ENCODE measurements at regions not wholly inside any gene's neighbourhood (a gene's known extent, or its start where the extent isn't known, plus 50 kb on each side); places are given as distances from the start of the nearest gene placed in this dataset.
A peak's percentile ranks its signal among the peaks of the same experiment; 100 is the strongest.

GRCh38 chr6:22153384-22154158 lies 143.3 kb downstream of the PRL start:
- Histone ChIP-seq H3K79me1 (ENCODE audit: insufficient read depth, low read depth, low read length, poor library complexity, severe bottlenecking) (no peaks in the 10 kb centered on the region), H3K27me3 (ENCODE audit: insufficient read depth, low read length) (no peaks in the 10 kb centered on the region), H3K9ac (ENCODE audit: extremely low read depth, insufficient read length, low read length) (no peak overlapping the region), H3K4me1 (ENCODE audit: insufficient read depth, low read length) (peaks cover 4% of the 10 kb centered on the region), H2BK5ac (ENCODE audit: insufficient read length, low read length) (no peak overlapping the region), H4K8ac (replicated peaks; ENCODE audit: insufficient read length, low read depth, low read length) (no peak overlapping the region), H3K18ac (ENCODE audit: insufficient read length, low read depth, low read length) (no peak overlapping the region), H3K79me2 (ENCODE audit: insufficient read depth, low read length) (no peaks in the 10 kb centered on the region), H3K23me2 (ENCODE audit: insufficient read length, low read depth, low read length, poor library complexity, severe bottlenecking) (no peaks in the 10 kb centered on the region), H3K23ac (ENCODE audit: insufficient read length, low read depth, low read length) (no peak overlapping the region), H4K20me1 (ENCODE audit: control insufficient read depth, insufficient read depth, insufficient read length) (no peaks in the 10 kb centered on the region), H2BK12ac (ENCODE audit: insufficient read length, low read depth, low read length) (no peak overlapping the region), H4K91ac (ENCODE audit: insufficient read length, low read depth, low read length) (no peak overlapping the region), H2BK20ac (ENCODE audit: low read depth, low read length, poor library complexity, severe bottlenecking) (no peak overlapping the region), H3K4me2 (ENCODE audit: insufficient read depth, insufficient read length, low read length) (no peak overlapping the region), H2BK15ac (ENCODE audit: low read depth, low read length) (no peak overlapping the region), H3K56ac (ENCODE audit: insufficient read length, low read depth, low read length) (no peak overlapping the region), H3K27ac (ENCODE audit: insufficient read length, low read depth, low read length) (no peak overlapping the region), H4K5ac (ENCODE audit: insufficient read length, low read depth, low read length) (no peak overlapping the region), H2AFZ (ENCODE audit: low read length) (no peak overlapping the region), H2AK5ac (ENCODE audit: insufficient read length, low read length) (no peak overlapping the region), H3K14ac (ENCODE audit: insufficient read depth, low read length) (no peak overlapping the region), H2BK120ac (ENCODE audit: low read depth, low read length, poor library complexity, severe bottlenecking) (no peak overlapping the region), H3K4ac (ENCODE audit: low read depth, low read length) (no peak overlapping the region), H3T11ph (ENCODE audit: low read length) (no peak overlapping the region), H3K9me3 (ENCODE audit: control insufficient read depth, low read depth, low read length) (no peaks in the 10 kb centered on the region)
- H3K27ac Mint-ChIP-seq: peak overlapping the region in 1 of 3 experiments; percentile 4; a peak in 1 of 7 replicates
- no peak for DNase-seq
- H3K36me3 Mint-ChIP-seq (ENCODE audit: insufficient read depth in 1 of 3, low read depth in 3 of 3): peaks cover 0 to 5% (median 4%) of the 10 kb centered on the region in 3 experiments; a peak in 3 of 7 replicates
- TF ChIP-seq, protein P1, sequence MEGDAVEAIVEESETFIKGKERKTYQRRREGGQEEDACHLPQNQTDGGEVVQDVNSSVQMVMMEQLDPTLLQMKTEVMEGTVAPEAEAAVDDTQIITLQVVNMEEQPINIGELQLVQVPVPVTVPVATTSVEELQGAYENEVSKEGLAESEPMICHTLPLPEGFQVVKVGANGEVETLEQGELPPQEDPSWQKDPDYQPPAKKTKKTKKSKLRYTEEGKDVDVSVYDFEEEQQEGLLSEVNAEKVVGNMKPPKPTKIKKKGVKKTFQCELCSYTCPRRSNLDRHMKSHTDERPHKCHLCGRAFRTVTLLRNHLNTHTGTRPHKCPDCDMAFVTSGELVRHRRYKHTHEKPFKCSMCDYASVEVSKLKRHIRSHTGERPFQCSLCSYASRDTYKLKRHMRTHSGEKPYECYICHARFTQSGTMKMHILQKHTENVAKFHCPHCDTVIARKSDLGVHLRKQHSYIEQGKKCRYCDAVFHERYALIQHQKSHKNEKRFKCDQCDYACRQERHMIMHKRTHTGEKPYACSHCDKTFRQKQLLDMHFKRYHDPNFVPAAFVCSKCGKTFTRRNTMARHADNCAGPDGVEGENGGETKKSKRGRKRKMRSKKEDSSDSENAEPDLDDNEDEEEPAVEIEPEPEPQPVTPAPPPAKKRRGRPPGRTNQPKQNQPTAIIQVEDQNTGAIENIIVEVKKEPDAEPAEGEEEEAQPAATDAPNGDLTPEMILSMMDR (conservative IDR thresholded peaks at IDR 0.05): no peak
- H3K9me3 Mint-ChIP-seq: no peaks in the 10 kb centered on the region
- no peak overlapping the region for H3K4me3 Mint-ChIP-seq
- H3K27me3 Mint-ChIP-seq (ENCODE audit: low read depth): no peaks in the 10 kb centered on the region
- no CpG with 5 or more reads among the region's 6 CpGs for WGBS (ENCODE audit: extremely low coverage, insufficient read length, low lambda C conversion rate)
- peaks cover 12 to 16% of the 10 kb centered on the region in 2 experiments for H3K4me1 Mint-ChIP-seq
